GM13976 (cell line): ENCODE measurements at regions not wholly inside any gene's neighbourhood (a gene's known extent, or its start where the extent isn't known, plus 50 kb on each side); places are given as distances from the start of the nearest gene placed in this dataset.
"Not testable (repeated sequence)": the region's sequence is repeated elsewhere in the genome, so short reads cannot be mapped to it uniquely, and the experiment has no call there.

Experiments used
- DNase-seq: peaks from one replicate; pipeline ENCODE4 v3.0.0; 2012; ENCODE audit warnings: low spot score
- CTCF ChIP-seq: IDR thresholded peaks from 2 replicates; pipeline ENCODE4 v1.5.1; 2012; ENCODE audit warnings: borderline replicate concordance, mild to moderate bottlenecking; ENCODE audit not compliant: insufficient read depth; ENCODE audit errors: extremely low read depth, missing control alignments, control extremely low read depth
- in situ Hi-C: fragments of 300-500 bp; cut with MboI; formaldehyde crosslinking; loops from one replicate; pipeline ENCODE4 v1.12.0; 2022; ENCODE audit warnings: low sequenced_read_pairs, mixed read lengths, inconsistent platforms; ENCODE audit not compliant: unreplicated experiment

- DNase-seq = no peak
- in situ Hi-C loops = no loop called here
- TF ChIP-seq CTCF = no peak
These were observed 192.1 kb downstream of the DUSP10 start for GRCh38 chr1:221549815-221550214.

GRCh38 chr1:221552792-221553191 lies 189.1 kb downstream of the DUSP10 start:
- DNase-seq, in situ Hi-C loops: not testable (repeated sequence)

- in situ Hi-C loops = no loop called here
- DNase-seq = no peak
- TF ChIP-seq CTCF = no peak
These were observed 186.0 kb downstream of the DUSP10 start for GRCh38 chr1:221555689-221556433.

GRCh38 chr1:221556435-221556834 lies 185.5 kb downstream of the DUSP10 start:
- DNase-seq = no peak
- no peak for TF ChIP-seq CTCF
- in situ Hi-C loops = no loop called here

GRCh38 chr1:221557013-221557412 lies 184.9 kb downstream of the DUSP10 start:
- no peak for DNase-seq
- no peak for TF ChIP-seq CTCF
- in situ Hi-C loops = no loop called here

- DNase-seq = no peak
- no peak for TF ChIP-seq CTCF
- in situ Hi-C loops = no loop called here
These were observed 183.5 kb downstream of the DUSP10 start for GRCh38 chr1:221558396-221558795.

- in situ Hi-C loops = no loop called here
- no peak for TF ChIP-seq CTCF
- no peak for DNase-seq
These were observed 182.0 kb downstream of the DUSP10 start for GRCh38 chr1:221559911-221560310.
